SK-N-MC (cell line): ENCODE measurements at regions not wholly inside any gene's neighbourhood (a gene's known extent, or its start where the extent isn't known, plus 50 kb on each side); places are given as distances from the start of the nearest gene placed in this dataset.

Experiments
- EZH2 ChIP-seq: fragments of 200-600 bp; sonication (generic); IDR thresholded peaks from one replicate; pipeline ENCODE4 v1.6.1; 2017; ENCODE audit warnings: antibody characterized with exemption
- POLR2AphosphoS5 ChIP-seq: IDR thresholded peaks from 2 replicates; pipeline ENCODE4 v1.6.1; 2012; ENCODE audit warnings: mild to moderate bottlenecking, low read depth, low read length, borderline replicate concordance

DNA sequence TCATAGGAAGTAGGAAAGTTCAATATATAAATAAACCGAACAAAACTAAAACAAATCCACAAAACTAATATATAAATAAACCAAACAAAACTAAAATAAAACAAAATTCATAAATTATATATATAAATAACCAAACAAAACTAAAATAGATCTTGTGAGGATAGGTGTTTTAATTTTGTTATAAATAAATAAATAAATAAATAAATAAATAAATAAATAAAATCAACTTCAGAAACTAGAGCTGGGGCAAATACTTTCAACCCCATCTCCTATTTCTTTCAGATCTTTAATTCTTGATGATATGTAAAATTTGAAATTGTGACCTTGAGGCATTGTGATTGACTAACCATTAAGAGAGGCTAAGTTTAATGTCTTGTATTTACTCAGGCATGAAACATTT lies 416.1 kb downstream of the SAMD5 start:
- no peak for TF ChIP-seq EZH2
- no peak for TF ChIP-seq POLR2AphosphoS5
